Esophagus squamous epithelium (tissue), 4 donors: ENCODE measurements at regions not wholly inside any gene's neighbourhood (a gene's known extent, or its start where the extent isn't known, plus 50 kb on each side); places are given as distances from the start of the nearest gene placed in this dataset.

ENCODE experiments used
- CTCF ChIP-seq, 6 experiments: fragments of 450-650 bp in 4 of 6; fragments of 200-600 bp in 2 of 6; sonication (generic) in 2 of 6; IDR thresholded peaks; one replicate each; pipeline ENCODE4 v1.5.1; 2016 to 2019; ENCODE audit warnings: antibody characterized with exemption in 6 of 6, mild to moderate bottlenecking in 4 of 6, moderate library complexity in 4 of 6
- POLR2A ChIP-seq, 4 donors: fragments of 450-650 bp; IDR thresholded peaks; one replicate each; pipeline ENCODE4 v1.6.1; 2017; ENCODE audit warnings: antibody characterized with exemption in 4 of 4, mild to moderate bottlenecking in 4 of 4, moderate library complexity in 3 of 4

GRCh38 chr6:81376745-81377144 lies 375.7 kb downstream of the TENT5A start:
- TF ChIP-seq CTCF (IDR thresholded peaks at IDR 0.05) (no peak), POLR2A (IDR thresholded peaks at IDR 0.05) (no peak)
